A673 (cell line): ENCODE measurements at regions not wholly inside any gene's neighbourhood (a gene's known extent, or its start where the extent isn't known, plus 50 kb on each side); places are given as distances from the start of the nearest gene placed in this dataset.

Source experiments
- BruUV-seq: library from RNA; stranded (reverse); fragments of 400-500 nt; replicated peaks from 2 replicates; lab custom pipeline; 2021; lab: Mats Ljungman, UMichigan
- CTCF ChIA-PET: fragments of 300-600 bp; sonication (Branson Sonifier 250); formaldehyde crosslinking; loops from one replicate; lab custom pipeline; 2022; ENCODE audit warnings: antibody characterized with exemption; lab: Charles Lee
- POLR2A ChIA-PET: fragments of 300-600 bp; sonication (Branson Sonifier 250); formaldehyde crosslinking; loops from one replicate; lab custom pipeline; 2022; ENCODE audit warnings: antibody characterized with exemption; ENCODE audit not compliant: low non-redundant PET; lab: Charles Lee
- DNase-seq: peaks from one replicate; pipeline ENCODE4 v3.0.0-alpha.2; 2015; ENCODE audit warnings: low spot score
- H3K27ac ChIP-seq: fragments of 200-600 bp; sonication (generic); 2 replicates; pipeline ENCODE4 v1.5.1; 2016; ENCODE audit warnings: mixed run types, low read depth, mild to moderate bottlenecking, mixed read lengths, antibody characterized with exemption, low read length; ENCODE audit not compliant: poor library complexity, severe bottlenecking
- H3K27me3 ChIP-seq: fragments of 200-600 bp; sonication (generic); replicated peaks from 2 replicates; pipeline ENCODE4 v1.6.1; 2017; ENCODE audit warnings: mixed run types, low read depth, mild to moderate bottlenecking, mixed read lengths, antibody characterized with exemption, low read length; ENCODE audit not compliant: insufficient read depth, poor library complexity
- H3K36me3 ChIP-seq: fragments of 200-600 bp; sonication (generic); 2 replicates; pipeline ENCODE4 v1.6.1; 2016; ENCODE audit warnings: mixed run types, mild to moderate bottlenecking, mixed read lengths, antibody characterized with exemption, low read length; ENCODE audit not compliant: insufficient read depth, poor library complexity, severe bottlenecking
- H3K4me1 ChIP-seq: fragments of 200-600 bp; sonication (generic); 2 replicates; pipeline ENCODE4 v1.6.1; 2017; ENCODE audit warnings: mixed run types, mild to moderate bottlenecking, mixed read lengths, antibody characterized with exemption, low read length; ENCODE audit not compliant: insufficient read depth, poor library complexity, severe bottlenecking
- H3K4me3 ChIP-seq: fragments of 200-600 bp; sonication (generic); 2 replicates; pipeline ENCODE4 v1.5.1; 2016; ENCODE audit warnings: low read depth, mixed run types, mild to moderate bottlenecking, mixed read lengths, low read length; ENCODE audit not compliant: poor library complexity, severe bottlenecking
- H3K9me3 ChIP-seq: fragments of 200-600 bp; sonication (generic); 2 replicates; pipeline ENCODE4 v1.6.1; 2016; ENCODE audit warnings: mixed run types, low read depth, mild to moderate bottlenecking, mixed read lengths, antibody characterized with exemption, low read length; ENCODE audit not compliant: poor library complexity, severe bottlenecking
- EZH2 ChIP-seq: fragments of 200-600 bp; sonication (generic); IDR thresholded peaks from 2 replicates; pipeline ENCODE4 v1.6.1; 2017; ENCODE audit warnings: borderline replicate concordance, low read depth, mild to moderate bottlenecking, mixed read lengths, antibody characterized with exemption, low read length; ENCODE audit not compliant: poor library complexity, severe bottlenecking
- intact Hi-C: fragments of 100-400 bp; cut with micrococcal nuclease; formaldehyde crosslinking; loops from one replicate; pipeline ENCODE4 v1.10.0; 2022; ENCODE audit not compliant: unreplicated experiment
- TF ChIP-seq, protein P1 (sequence below): fragments of 300-800, 200-600 bp; sonication (generic); conservative IDR thresholded peaks from 2 replicates; pipeline ENCODE4 v1.5.1; 2017; ENCODE audit warnings: low read depth, mild to moderate bottlenecking, antibody characterized with exemption, low read length, moderate library complexity, mixed read lengths

DNA sequence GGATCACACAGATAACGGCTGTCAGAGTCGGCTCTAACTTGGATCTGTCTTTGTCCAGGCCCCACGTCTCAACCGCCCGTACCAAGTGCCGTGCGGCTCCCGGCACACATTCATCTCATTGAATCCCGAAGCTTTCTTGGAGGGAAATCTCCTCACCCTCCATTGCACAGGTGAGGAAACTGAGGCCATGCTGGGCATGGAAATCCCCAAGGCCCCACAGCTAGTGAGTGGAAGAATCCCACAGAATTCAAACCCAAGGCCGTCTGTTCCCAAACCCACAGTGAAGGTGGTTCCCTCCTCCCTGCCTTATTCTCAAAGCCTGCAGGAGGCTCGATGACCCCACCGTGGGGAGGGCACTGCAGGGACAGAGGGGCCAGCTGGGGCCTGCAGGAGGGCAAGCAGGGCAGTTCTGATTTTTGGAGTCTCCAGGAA is 437.9 kb downstream of the MATN1 start:
- intact Hi-C loops = no loop called here
- Histone ChIP-seq H3K9me3 (no peaks in the 10 kb centered on the region), H3K4me1 (peaks cover 23% of the 10 kb centered on the region), H3K4me3 (no peak overlapping the region), H3K27ac (no peak overlapping the region), H3K36me3 (no peaks in the 10 kb centered on the region), H3K27me3 (no peaks in the 10 kb centered on the region)
- TF ChIP-seq, protein P1, sequence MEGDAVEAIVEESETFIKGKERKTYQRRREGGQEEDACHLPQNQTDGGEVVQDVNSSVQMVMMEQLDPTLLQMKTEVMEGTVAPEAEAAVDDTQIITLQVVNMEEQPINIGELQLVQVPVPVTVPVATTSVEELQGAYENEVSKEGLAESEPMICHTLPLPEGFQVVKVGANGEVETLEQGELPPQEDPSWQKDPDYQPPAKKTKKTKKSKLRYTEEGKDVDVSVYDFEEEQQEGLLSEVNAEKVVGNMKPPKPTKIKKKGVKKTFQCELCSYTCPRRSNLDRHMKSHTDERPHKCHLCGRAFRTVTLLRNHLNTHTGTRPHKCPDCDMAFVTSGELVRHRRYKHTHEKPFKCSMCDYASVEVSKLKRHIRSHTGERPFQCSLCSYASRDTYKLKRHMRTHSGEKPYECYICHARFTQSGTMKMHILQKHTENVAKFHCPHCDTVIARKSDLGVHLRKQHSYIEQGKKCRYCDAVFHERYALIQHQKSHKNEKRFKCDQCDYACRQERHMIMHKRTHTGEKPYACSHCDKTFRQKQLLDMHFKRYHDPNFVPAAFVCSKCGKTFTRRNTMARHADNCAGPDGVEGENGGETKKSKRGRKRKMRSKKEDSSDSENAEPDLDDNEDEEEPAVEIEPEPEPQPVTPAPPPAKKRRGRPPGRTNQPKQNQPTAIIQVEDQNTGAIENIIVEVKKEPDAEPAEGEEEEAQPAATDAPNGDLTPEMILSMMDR = no peak
- TF ChIP-seq EZH2 = no peak
- BruUV-seq = no TSS peak
- CTCF ChIA-PET = no interaction called here
- POLR2A ChIA-PET = no interaction called here
- no peak for DNase-seq

DNA sequence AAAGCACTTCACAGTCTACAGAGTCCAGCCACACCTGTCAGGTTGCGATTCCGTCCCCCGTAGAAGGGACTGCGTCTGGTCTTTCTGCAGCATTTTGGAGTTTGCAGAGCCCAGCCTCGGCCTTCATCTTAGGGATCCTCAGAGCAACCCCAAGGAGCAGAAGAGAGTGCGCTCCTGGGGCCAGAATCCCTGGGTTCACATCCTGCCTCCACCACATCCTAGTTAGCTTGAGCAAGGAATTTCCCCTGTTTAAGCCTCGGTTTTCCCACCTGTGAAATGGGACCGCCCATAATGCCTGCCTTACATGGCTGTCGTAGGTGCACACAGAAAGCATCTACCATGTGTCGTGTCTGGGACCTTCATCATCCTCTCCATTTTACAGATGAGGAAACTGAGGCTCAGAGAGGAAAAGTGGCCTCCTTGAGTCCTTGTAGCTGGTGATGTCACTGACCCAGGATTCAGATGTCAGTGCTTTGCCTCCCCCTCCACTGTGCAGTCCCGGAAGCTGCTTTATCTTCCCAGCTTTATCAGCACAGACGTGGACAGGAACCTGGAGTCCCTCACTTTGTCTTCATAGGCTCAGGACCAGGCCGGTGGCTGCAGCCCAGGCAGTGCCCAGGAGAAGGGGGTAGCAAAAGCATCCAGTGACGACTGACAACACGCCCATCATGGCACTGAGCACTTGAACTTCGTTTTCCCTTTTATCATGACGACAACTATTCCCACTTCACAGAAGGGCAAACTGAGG is 438.5 kb downstream of the MATN1 start:
- Histone ChIP-seq H3K4me3 (no peak overlapping the region), H3K9me3 (no peaks in the 10 kb centered on the region), H3K36me3 (no peaks in the 10 kb centered on the region), H3K27me3 (no peaks in the 10 kb centered on the region), H3K27ac (no peak overlapping the region), H3K4me1 (peaks cover 23% of the 10 kb centered on the region)
- BruUV-seq = no TSS peak
- CTCF ChIA-PET = no interaction called here
- POLR2A ChIA-PET = no interaction called here
- TF ChIP-seq, protein P1 = no peak
- TF ChIP-seq EZH2 = no peak
- no peak for DNase-seq
- intact Hi-C loops = no loop called here

DNA sequence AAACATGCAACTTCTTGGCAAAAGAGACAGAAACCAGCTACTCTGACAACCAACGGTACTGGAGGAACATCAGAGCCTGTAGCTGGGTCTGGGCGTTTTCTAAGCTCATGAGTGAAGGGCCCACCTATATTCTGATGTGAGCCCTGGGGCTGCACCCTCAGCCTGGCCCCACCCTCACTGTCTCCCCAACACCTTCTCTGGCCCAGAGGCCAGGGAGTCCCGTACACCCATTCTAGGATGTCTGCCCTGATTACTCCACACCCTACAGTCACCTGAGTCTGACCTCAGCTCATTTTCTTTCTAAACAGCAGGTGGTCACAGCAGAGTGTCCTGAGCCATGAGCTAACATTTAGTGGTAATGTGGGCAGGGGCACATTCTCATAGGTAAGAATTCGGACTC is 439.2 kb downstream of the MATN1 start:
- no peaks in the 10 kb centered on the region for H3K27me3 ChIP-seq
- BruUV-seq = no TSS peak
- peak overlapping the region; percentile 7 for H3K27ac ChIP-seq
- intact Hi-C loops = no loop called here
- CTCF ChIA-PET = no interaction called here
- peaks cover 23% of the 10 kb centered on the region for H3K4me1 ChIP-seq
- no peak for DNase-seq
- no peaks in the 10 kb centered on the region for H3K9me3 ChIP-seq
- POLR2A ChIA-PET = no interaction called here
- H3K36me3 ChIP-seq = no peaks in the 10 kb centered on the region
- TF ChIP-seq EZH2 = no peak
- TF ChIP-seq, protein P1 = no peak
- no peak overlapping the region for H3K4me3 ChIP-seq
